DMS153 treated with DMSO at 0.1 percent for 48 hours (cell line): ENCODE measurements at regions not wholly inside any gene's neighbourhood (a gene's known extent, or its start where the extent isn't known, plus 50 kb on each side); places are given as distances from the start of the nearest gene placed in this dataset.
"Not testable (repeated sequence)": the region's sequence is repeated elsewhere in the genome, so short reads cannot be mapped to it uniquely, and the experiment has no call there.

Experiments
- DNase-seq: peaks from one replicate; lab custom pipeline; 2025; ENCODE audit not compliant: unreplicated experiment; lab: John Stamatoyannopoulos, UW

- DNase-seq, result no peak
Measured at GRCh38 chr2:168300460-168300859, 53.1 kb upstream of the STK39 start.

- no peak for DNase-seq
Measured at GRCh38 chr2:168304024-168304681, 56.8 kb upstream of the STK39 start.

GRCh38 chr2:168307379-168307778, 60.0 kb upstream of the STK39 start:
- no peak for DNase-seq

- DNase-seq, result no peak
Measured at GRCh38 chr2:168310580-168310979, 63.2 kb upstream of the STK39 start.

- no peak for DNase-seq
Measured at GRCh38 chr2:168311261-168311910, 64.0 kb upstream of the STK39 start.

GRCh38 chr2:168312036-168312822, 64.8 kb upstream of the STK39 start:
- no peak for DNase-seq

- DNase-seq, result no peak
Measured at GRCh38 chr2:168314236-168314635, 66.8 kb upstream of the STK39 start.

- DNase-seq, result no peak
Measured at GRCh38 chr2:168315331-168316072, 68.1 kb upstream of the STK39 start.

GRCh38 chr2:168316073-168316440, 68.7 kb upstream of the STK39 start:
- no peak for DNase-seq

GRCh38 chr2:168317282-168317681, 69.9 kb upstream of the STK39 start:
- DNase-seq, result no peak

- no peak for DNase-seq
Measured at GRCh38 chr2:168320267-168320666, 72.9 kb upstream of the STK39 start.

- DNase-seq, result no peak
Measured at GRCh38 chr2:168322325-168323007, 75.1 kb upstream of the STK39 start.

GRCh38 chr2:168323529-168324021, 76.2 kb upstream of the STK39 start:
- DNase-seq, result peak; percentile 8

GRCh38 chr2:168326572-168326971, 79.2 kb upstream of the STK39 start:
- no peak for DNase-seq

GRCh38 chr2:168327328-168327727, 79.9 kb upstream of the STK39 start:
- no peak for DNase-seq

GRCh38 chr2:168328421-168328820, 81.0 kb upstream of the STK39 start:
- DNase-seq, result no peak

- DNase-seq, result no peak
Measured at GRCh38 chr2:168330624-168331423, 83.4 kb upstream of the STK39 start.

GRCh38 chr2:168335254-168335653, 87.9 kb upstream of the STK39 start:
- DNase-seq, result not testable (repeated sequence)

- DNase-seq, result peak; percentile 35
Measured at GRCh38 chr2:168336786-168337388, 89.5 kb upstream of the STK39 start.
